ENCODE measurements at regions not wholly inside any gene's neighbourhood (a gene's known extent, or its start where the extent isn't known, plus 50 kb on each side); places are given as distances from the start of the nearest gene placed in this dataset.
"Not testable (repeated sequence)": the region's sequence is repeated elsewhere in the genome, so short reads cannot be mapped to it uniquely, and the experiment has no call there.

GRCh38 chr5:2063380-2063779 is 180.7 kb upstream of the IRX4 start:
- not testable (repeated sequence) for H4K20me1 ChIP-seq (replicated peaks; ENCODE audit: insufficient read depth); ATAC-seq; H3K4me3 Mint-ChIP-seq; DNase-seq (ENCODE audit: low spot score); H3K4me3 ChIP-seq; H3K4me2 ChIP-seq; H3K27me3 ChIP-seq (ENCODE audit: insufficient read depth); H3K79me2 ChIP-seq (replicated peaks; ENCODE audit: insufficient read depth); H3K9me2 ChIP-seq (ENCODE audit: insufficient read depth); H3K9me3 Mint-ChIP-seq; H3K4me1 ChIP-seq (ENCODE audit: insufficient read depth); H3K27ac ChIP-seq (ENCODE audit: low read depth); H3F3A ChIP-seq (replicated peaks; ENCODE audit: low read depth); H3K27me3 Mint-ChIP-seq (ENCODE audit: insufficient read depth, low read depth, poor library complexity); H3K36me3 Mint-ChIP-seq (ENCODE audit: low read depth); H2AFZ ChIP-seq; H3K36me3 ChIP-seq (ENCODE audit: insufficient read depth); H3K27ac Mint-ChIP-seq
- H3K4me1 Mint-ChIP-seq, result peaks cover 14% of the 10 kb centered on the region; the same call in 2 of the 3 replicates

- H3K4me1 ChIP-seq (ENCODE audit: insufficient read depth), result peaks cover 6% of the 10 kb centered on the region; the same call in 1 of the 2 replicates
- no peaks in the 10 kb centered on the region for H4K20me1 ChIP-seq (replicated peaks; ENCODE audit: insufficient read depth)
- no peak overlapping the region for H3K4me2 ChIP-seq
- peaks cover 33% of the 10 kb centered on the region; the same call in 2 of the 3 replicates for H3K9me3 Mint-ChIP-seq
- H3K27ac Mint-ChIP-seq, result no peak overlapping the region
- H2AFZ ChIP-seq, result no peak overlapping the region
- no peaks in the 10 kb centered on the region; the same call in 2 of the 3 replicates for H3K36me3 Mint-ChIP-seq (ENCODE audit: low read depth)
- no peak overlapping the region for H3K27ac ChIP-seq (ENCODE audit: low read depth)
- H3K79me2 ChIP-seq (replicated peaks; ENCODE audit: insufficient read depth), result no peaks in the 10 kb centered on the region
- no peak overlapping the region for H3K4me3 Mint-ChIP-seq
- peaks cover 4% of the 10 kb centered on the region for H3K4me1 Mint-ChIP-seq
- DNase-seq (ENCODE audit: low spot score) (peak; percentile 13), ATAC-seq (no peak; the same call in 2 of the 3 replicates)
- H3K27me3 Mint-ChIP-seq (ENCODE audit: insufficient read depth, low read depth, poor library complexity), result no peaks in the 10 kb centered on the region
- no peaks in the 10 kb centered on the region for H3F3A ChIP-seq (replicated peaks; ENCODE audit: low read depth)
- TF ChIP-seq CTCF (conservative IDR thresholded peaks at IDR 0.05; ENCODE audit: low read depth in 2 of 2) (0 out of 4 replicates have a peak, but pooled peaks have one; percentile 7 to 17), REST (IDR thresholded peaks at IDR 0.05; ENCODE audit: unreplicated experiment) (no peak), ZNF114 (CRISPR knock-in tag; IDR thresholded peaks at IDR 0.05) (no peak), ZNF331 (CRISPR knock-in tag; IDR thresholded peaks at IDR 0.05; ENCODE audit: low read depth) (no peak), ETS1 (IDR thresholded peaks at IDR 0.05) (no peak), NANOG (IDR thresholded peaks at IDR 0.05; ENCODE audit: borderline replicate concordance) (no peak)
- no peak overlapping the region for H3K4me3 ChIP-seq
- H3K36me3 ChIP-seq (ENCODE audit: insufficient read depth), result no peaks in the 10 kb centered on the region
- H3K27me3 ChIP-seq (ENCODE audit: insufficient read depth), result no peaks in the 10 kb centered on the region
- H3K9me2 ChIP-seq (ENCODE audit: insufficient read depth), result no peaks in the 10 kb centered on the region
These were observed 170.0 kb upstream of the IRX4 start for GRCh38 chr5:2052687-2053086.

Measured in GM23338 (cell line).